NCI-H524 (cell line): ENCODE measurements at regions not wholly inside any gene's neighbourhood (a gene's known extent, or its start where the extent isn't known, plus 50 kb on each side); places are given as distances from the start of the nearest gene placed in this dataset.

ENCODE experiments used
- DNase-seq, 2 experiments: peaks; one replicate each; lab custom pipeline; 2025; lab: John Stamatoyannopoulos, UW

DNA sequence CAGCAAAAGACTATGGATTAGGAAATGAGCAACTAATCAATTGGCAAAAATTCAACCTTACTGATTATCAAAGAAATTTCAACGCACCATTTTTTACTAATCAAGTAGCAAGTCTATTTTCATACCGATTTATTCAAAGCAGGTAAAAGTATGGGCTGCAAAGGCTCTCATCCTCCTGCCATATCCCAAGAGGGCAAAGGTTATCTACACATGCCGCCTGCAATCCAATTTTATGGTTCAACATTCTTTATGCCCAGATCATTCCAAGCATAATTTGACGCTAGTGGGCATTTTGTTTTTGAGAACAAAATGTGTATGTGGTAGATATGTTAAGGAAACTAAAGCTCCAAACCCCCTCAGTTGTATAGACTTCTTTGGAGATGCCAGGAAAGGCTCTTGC, 270.6 kb downstream of the MAF start:
- no peak for DNase-seq

DNA sequence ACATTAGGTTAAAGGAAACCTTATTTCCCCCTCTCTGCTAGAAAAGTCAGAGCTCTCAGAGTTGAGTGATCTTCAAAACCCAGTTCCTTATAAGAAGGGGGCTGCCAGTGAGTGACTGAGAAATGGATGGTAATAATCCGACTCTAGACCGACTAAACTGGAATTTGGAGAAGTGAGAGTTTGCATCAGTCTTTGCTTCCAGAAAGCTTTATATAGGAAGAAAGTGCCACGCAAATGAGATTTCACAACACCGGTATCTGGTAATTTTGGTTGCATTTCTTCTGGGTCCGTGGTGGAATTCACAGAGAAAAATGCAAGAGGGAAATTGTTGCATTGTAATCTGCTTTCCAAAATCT, 271.4 kb downstream of the MAF start:
- no peak for DNase-seq

DNA sequence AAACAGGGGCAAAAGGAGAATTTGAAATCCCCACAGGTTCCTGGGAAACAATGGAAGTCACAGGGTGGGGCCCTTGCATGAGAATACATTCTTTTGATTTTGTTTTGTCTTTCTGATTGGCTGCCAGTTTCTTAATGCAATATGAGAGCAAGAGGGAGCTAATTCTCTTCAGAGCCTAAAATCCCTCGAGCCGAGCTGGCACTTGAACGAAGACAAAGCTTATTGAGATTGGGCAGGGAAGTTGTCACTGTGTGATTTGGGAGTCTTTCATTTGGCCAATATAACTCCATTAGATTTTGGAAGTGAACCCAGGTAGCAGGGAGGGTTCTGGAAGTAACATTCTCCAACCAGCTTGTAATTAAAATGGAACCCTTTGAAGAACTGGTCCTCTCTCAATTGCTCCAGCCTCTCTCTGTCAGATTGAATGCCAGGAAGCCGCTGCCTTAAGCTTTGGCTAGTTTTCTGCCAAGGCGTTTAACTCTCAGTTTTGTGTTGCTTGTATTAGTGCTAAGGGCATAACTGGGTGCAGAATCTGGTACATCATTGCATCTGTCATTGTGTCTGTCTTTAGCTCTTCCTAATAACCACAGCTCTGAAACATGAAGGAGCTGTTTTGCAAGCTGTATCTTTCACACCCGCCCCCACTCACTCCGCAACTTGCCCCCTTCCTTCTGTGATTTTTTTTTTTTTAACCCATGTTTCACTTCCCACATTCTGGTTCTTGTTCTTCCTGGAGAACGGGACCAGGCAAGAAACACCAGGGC, 272.0 kb downstream of the MAF start:
- peak; percentile 30 to 65 for DNase-seq

DNA sequence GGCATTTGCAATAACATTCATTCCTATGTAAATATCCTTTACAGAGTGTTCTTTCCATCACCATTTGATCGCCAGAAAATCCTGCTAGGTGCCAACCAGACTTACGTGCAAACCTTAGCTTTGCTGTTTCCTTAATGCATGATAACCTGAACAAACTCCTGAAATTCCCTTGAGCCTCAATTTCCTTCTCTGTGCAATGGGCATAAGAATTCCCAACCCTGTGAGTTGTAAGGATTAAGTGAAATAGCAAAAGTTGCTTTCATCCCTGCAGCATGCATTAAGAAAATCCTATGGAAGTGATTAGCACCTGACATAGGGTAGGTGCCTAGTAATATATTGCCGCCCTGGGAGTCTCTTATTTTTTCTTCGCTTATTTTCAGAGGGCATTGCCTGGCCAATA, 272.7 kb downstream of the MAF start:
- no peak for DNase-seq

DNA sequence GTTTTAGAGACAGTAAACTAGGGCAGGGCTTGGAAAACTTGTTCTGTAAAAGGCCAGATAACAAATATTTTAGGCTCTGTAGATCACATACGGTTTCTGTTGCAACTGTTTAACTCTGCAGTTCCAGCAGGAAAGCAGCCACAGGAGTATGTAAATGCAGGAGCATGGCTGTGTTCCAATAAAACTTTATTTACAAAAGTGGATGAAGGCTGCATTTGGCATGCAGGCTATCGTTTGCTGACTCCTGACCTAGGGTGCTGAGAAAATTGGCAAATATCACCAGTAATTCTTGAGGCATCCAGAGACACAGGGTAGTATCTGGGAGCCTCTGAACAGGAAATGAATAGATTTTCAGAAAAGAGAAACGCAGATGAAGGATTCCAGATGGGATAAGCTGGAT, 274.0 kb downstream of the MAF start:
- DNase-seq: no peak

DNA sequence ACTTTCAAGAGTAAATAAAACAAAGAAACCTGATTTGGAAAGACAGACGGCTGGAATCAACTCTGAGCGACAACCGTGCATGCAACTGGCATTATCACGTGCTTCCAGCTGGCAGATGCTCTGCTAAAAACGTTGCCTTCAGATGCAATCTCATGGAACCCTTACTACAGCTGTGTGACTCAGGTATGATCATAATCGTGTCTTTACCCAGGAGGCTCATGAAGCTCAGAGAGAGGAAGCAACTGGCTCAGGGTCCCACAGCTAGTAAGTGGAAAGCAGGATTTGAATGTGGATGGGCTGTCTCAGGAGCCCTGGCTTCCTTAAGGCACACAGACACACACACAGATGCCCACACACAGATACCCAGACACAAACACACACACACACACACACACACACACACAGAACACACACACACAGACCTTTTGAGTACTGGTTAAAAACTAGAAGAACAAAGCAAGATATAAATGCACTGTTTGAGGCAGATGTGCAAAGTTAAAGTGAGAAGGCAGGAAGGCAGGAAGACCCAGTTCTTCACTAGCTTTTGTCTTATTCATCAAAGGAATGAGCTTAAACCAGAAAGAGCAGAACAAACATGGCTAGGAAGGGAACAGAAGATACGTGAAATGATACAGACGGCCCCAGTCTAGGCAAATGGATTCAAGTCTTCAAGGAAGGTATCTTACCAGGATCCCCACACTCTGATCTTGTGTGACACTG, 275.2 kb downstream of the MAF start:
- peak in 1 of 2 experiments; percentile 38 for DNase-seq

DNA sequence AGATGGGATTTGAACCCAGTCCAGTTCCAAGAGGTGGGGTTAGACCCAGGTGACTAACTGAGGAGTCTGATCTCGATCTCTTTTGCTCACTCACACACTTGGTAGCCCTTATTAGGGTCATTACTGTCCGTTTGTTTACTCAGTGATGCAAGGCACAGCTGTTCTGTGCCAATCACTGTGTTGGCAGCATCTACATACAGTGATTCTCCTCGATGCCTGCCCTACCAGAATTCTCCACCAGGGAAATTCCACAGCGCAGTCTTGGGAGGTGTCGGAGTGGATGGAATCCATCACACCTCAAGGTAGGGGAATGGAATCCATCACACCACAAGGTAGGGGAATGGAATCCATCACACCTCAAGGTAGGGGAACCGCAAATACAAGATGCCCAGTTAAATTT, 279.6 kb downstream of the MAF start:
- no peak for DNase-seq

DNA sequence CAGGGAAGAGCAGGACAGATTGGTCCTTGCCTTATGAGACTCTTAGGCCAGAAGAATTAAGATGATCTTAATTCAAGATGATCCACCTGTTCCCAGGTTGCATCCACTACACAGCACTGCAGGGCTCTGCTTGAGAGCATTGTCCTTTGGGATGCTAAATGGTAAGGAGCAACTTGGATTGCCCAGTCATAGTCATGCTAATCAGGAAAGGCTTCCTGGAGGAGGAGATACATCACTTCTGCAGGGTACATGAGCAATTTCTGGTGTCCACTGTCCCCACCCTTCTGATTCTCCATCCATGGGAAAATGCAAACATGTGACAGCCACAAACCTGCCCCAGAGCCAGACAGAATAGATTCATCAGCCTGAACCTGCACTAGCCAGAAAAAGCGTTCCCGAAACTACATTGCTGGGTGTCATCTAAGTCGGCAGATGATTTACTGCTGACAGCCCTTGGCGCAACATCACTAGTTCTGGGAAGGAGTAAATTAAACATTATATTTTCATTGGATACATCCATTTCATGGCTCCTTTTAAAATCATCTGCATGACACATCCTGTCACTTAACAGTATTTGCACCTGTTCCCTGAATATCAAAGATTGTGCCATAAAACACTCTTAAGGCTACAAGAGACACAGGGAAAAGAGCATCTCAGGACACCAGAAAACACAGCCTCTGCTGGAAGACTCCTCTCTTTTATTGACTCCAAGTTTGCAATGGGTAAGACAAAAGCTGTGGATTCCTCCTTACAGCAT, 282.2 kb downstream of the MAF start:
- no peak for DNase-seq

DNA sequence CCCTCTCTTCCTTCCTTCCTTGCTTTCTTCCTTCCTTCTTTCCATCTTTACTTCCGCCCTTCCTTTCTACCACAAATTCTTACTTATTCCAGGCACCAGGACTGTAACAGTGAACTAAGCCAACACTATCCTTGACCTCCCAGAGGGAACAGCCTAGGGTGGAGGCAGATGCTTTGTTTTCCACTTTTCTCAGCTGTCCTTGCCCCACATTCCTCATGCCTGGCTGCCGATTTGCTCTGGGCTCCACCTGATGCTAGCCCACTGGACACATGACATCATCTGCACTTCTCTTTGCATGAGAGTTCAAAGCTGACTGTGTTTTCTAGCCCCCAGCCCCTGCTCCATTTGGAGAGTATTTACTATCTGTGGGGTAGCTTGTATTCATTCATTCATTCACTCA, 283.0 kb downstream of the MAF start:
- DNase-seq: no peak

DNA sequence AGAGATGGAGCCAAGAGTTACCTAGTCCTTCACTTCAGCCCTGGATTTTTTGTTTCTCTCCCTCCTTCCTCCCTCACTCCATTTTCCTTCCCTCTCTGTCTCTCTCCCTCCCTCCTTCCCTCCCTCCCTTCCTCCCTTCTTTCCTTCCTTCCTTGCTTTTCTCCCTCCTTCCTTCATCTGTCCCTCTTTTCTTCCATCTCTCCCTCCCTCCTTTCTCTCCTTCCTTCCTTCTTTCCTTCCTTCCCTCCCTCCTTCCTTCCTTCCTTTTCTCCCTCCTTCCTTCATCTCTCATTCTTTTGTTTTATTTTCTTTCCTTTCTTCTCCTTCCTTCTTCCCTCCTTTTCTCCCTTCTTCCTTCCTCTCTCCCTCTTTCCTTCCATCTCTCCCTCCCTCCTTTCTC, 283.5 kb downstream of the MAF start:
- DNase-seq: no peak

DNA sequence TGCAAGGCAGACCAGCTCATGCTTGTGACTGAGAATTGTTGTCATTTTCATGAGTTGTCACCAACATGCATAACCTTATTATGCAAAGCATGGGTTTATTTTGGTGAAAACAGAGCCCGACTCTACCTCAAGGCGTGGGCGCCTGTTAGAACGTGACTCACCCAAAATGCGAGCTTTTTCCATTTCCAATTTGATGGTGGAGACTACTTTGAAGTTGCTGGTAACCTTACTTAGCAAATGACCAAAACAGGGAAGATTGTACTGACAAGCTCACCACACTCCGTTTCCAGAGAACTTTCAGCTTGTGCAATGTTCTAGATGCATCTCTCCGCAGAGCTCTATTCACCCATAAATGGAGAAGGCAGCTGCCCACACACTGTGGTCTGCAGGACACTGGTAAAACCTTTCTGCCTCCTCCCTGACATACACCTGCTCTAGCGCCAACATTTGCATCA, 284.5 kb downstream of the MAF start:
- no peak for DNase-seq

DNA sequence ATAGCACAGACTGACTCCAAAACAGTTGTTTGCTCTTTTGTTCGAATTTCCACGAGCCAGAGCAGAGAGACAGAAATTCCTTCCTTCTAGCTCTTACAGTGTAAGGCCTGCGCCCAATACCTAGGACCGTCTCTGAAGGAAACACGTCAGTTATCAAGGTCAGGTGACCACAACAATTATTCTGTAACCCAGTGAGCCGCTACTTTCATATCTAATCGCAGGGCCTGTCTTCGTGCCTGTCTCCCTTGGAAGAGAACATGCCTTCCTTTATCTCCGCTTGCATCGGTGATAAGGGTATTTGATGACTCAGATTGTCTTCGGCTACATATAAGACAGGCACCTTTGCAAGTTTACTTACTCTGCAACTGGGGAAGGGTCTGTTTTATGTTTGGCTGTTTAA, 288.0 kb downstream of the MAF start:
- no peak for DNase-seq

DNA sequence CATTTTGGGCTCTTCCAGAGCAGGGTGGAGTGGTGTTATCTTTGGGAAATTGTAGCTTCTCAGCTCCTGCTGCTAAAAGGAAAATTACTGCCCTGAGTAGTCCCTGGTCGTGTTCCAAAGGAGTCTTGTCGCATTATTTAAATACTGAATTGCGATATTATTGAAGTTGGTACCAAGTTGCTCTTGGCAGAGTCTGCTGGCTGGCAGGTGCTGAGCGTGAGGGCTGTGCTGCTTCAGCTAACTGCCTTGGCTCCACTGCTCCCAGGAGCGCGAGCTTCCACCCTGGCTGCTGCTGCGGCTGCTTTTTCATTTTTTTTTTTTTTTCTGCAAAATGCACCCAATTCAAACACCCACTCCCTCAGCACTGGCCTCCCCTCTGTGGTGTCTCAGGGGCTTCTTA, 289.8 kb downstream of the MAF start:
- DNase-seq: no peak

DNA sequence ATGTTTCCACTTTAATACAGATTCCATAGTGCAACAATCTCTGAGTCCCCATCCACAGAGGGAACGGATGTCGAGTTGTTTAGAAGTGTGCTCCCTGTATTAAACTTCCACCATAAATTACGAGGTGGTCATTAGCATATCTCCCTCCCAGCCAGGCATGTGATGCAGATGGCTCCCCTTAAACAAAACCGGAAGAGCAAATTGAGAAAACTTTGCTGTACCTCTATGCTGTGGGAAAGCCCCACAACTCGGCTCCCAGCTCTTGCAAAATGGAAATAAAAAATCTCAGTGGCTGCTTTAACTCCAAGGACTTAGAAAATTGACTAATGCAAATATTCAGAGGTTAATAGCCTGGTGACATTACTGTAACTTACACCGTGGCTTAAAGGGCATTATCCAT, 290.9 kb downstream of the MAF start:
- no peak for DNase-seq

DNA sequence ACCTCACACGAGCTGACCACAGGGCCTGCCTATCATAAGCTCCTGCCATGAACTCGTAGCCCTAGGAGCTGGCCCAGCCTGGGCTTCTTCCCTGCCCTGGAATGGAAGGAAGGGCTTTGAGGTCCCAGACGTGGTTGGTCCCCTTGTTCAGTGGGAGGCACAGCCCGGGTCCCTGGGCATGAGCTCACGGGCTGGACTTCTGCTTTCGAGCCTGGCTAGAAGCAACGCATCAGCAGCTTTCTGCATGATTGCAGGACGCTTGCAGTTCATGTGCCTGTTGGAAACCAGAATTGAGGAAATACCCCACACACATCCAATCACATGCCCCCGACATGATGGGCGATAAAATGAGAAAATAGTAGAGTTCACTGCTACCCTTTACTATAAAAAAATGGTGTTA, 293.3 kb downstream of the MAF start:
- DNase-seq: no peak

DNA sequence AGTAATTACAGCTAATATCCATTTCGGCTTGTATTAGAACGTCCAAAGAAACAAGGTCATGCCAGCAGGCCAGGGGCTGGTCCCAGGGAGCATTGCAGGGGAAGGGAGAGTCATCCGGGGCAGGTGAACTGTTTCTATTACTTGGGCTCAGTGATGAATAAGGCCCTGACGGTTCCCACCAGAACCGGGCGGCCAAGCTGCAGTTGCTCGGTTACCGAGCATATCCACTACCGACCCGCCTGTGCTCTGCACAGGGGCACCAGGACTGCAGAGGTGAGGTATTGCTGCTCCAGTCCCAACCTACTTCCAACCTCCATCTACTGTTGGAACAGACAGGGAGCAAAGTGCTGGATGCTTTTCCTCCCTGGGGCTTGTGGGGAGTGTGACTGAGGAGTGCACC, 295.5 kb downstream of the MAF start:
- DNase-seq: no peak

DNA sequence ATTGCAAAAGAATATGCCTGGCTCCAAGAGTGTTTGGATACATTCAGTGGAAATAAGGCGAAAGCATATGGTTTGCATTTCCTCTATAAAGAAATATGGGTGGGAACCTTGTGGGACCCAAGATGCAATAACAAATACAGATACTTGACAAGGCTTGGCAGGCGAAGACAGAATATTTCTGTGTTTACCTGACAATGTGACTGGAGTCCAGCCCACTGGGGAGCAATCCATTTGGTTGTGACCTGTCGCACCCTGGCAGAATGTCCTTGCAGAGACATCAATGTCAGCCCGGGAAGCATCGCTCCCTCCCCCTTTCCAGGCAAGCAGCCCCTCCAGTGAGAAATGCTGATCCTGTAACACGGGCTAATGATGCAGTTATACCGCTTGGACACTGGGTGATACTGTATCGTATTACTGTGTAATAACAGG, 296.6 kb downstream of the MAF start:
- peak in 1 of 2 experiments; percentile 23 for DNase-seq

DNA sequence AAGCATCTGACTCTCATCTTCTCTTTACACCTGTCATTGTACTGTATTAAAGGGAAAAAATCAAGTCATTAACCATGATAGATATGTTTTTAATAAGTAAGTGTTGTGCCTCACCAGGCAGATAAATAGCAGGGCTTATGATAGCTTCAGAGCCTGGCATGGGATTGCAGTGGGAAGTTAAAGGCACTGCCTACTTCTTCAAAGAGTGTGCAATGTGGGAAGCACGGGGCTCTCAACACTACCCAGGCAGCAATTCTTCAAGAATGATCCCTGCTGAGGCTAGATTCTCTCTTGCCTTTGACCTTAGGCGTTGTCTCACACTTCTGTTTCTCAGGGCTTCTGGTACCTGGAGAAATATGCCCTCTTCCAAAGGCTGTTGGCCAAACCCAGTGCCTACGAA, 297.3 kb downstream of the MAF start:
- no peak for DNase-seq

DNA sequence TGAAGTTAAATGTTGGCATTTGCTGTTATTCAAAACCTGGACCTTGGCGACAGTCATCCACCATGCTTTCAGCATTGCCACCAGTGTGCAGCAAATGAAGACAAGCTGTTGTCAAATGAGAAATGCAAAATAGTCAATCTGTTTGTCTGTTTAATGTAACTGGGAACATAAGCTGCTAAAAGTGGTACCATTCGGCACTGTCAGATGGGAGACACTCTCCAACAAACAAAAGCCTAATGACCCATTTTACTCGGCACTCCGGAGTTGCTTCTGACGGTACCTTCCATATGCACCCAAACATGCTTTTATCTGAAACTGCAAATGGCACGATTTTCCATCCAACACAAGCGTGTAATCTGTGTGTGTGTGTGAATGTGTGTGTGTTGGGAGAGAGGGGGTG, 297.8 kb downstream of the MAF start:
- DNase-seq: no peak

DNA sequence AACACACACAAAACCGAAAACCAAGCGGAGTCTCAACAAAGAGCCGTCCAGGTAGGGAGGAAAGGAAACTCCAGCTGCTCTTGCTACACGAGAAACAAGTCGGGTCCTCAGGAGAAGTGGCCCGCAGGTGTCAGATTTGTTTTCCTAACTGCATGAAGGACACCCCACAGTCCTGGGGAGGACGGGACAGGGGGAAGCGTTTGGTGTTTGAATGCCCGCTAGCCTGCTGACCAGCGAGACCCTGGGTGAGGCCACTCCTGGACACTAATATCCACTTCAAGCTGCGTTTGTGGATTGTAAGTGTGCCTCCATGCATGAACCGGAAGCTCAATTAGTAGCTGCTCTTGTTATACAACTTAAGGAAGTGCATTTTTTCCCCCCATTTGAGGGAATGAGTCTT, 299.5 kb downstream of the MAF start:
- no peak for DNase-seq

DNA sequence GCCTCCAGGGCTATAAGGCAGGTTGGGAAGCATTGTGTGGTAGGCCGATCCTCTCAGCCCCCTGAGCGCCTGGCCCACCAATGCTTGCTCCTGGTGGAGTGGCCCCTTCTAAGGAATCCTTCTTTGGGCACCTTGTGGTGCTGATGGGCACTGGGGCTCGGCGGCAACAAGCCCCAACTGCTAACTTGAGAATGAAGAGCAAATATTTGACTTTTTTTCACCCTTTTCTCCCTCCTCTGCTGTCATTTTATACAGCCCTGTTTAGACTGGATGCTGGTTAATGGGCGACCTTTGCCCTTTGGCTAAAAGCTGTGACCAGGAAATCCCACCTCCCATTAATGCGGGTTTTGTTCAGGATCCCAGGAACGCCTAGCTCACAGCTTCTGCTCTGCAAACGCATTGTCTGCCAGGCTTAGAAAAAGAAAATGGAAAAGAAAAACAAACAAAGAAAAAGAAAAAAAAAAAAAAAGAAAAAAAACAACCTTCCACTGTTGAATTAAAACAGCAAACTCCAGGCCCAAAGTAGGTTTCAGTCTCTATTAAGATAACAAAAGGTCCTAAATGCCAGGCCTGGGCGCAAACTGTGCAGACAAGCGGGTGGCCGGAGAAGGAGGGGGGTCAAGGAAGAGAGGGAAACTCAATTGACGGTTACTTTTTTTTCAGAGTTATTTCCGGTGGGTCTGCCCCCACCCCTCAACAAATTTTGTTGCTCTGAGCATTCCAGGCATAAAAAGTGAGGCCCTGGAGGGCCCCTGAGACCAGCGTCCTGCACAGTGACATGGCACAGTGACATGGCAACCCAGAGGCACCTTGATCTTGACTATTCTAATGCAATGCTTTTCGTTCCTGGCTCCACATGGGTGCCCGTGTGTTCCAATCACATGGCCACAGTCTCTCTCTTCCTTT, 301.4 kb downstream of the MAF start:
- no peak for DNase-seq

DNA sequence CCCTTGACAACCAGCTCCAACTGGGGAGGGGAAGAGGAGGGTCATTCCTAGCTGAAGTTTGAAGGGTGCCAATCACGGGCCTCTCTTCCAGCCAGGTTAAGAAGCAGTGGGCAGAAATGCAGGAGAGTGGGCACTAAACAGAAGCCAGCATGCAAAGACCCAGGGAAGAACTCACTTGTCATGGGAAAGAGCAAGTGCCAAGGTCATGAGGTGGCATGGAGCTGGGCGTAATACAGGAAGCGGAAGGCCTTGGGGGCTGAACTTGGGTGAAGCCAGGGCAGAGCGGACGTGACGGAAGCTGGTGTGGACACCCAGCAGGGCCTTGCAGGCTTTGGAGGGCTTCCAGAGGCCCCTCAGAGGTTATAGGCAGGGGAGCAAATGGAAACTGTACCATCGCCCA, 302.1 kb downstream of the MAF start:
- DNase-seq: no peak
